SK-N-MC (cell line): ENCODE measurements at regions not wholly inside any gene's neighbourhood (a gene's known extent, or its start where the extent isn't known, plus 50 kb on each side); places are given as distances from the start of the nearest gene placed in this dataset.

ENCODE experiments used
- DNase-seq: peaks from one replicate; pipeline ENCODE4 v3.0.0-alpha.2; 2011; ENCODE audit warnings: low read depth, low spot score
- H3K27ac ChIP-seq: fragments of 200-600 bp; sonication (generic); 2 replicates; pipeline ENCODE4 v1.5.1; 2016; ENCODE audit warnings: mixed run types
- H3K36me3 ChIP-seq: fragments of 200-600 bp; sonication (generic); 2 replicates; pipeline ENCODE4 v1.6.1; 2017; ENCODE audit warnings: antibody characterized with exemption, low read length, mixed read lengths; ENCODE audit not compliant: insufficient read depth
- H3K4me3 ChIP-seq: fragments of 200-600 bp; sonication (generic); 2 replicates; pipeline ENCODE4 v1.5.1; 2016
- H3K9ac ChIP-seq: fragments of 200-600 bp; sonication (generic); 2 replicates; pipeline ENCODE4 v1.8.0; 2017; ENCODE audit warnings: mixed run types, mixed read lengths; ENCODE audit not compliant: insufficient read length
- H3K9me3 ChIP-seq: fragments of 200-600 bp; sonication (generic); 2 replicates; pipeline ENCODE4 v1.6.1; 2017; ENCODE audit warnings: low read depth, mild to moderate bottlenecking, antibody characterized with exemption, low read length, moderate library complexity, mixed read lengths
- EZH2 ChIP-seq: fragments of 200-600 bp; sonication (generic); IDR thresholded peaks from one replicate; pipeline ENCODE4 v1.6.1; 2017; ENCODE audit warnings: antibody characterized with exemption
- FOXP2 ChIP-seq: optimal IDR thresholded peaks from 2 replicates; pipeline ENCODE3; 2011; ENCODE audit warnings: mild to moderate bottlenecking, moderate library complexity; ENCODE audit not compliant: insufficient read depth; ENCODE audit errors: extremely low read length, control extremely low read depth
- POLR2AphosphoS5 ChIP-seq: IDR thresholded peaks from 2 replicates; pipeline ENCODE4 v1.6.1; 2012; ENCODE audit warnings: mild to moderate bottlenecking, low read depth, low read length, borderline replicate concordance

DNA sequence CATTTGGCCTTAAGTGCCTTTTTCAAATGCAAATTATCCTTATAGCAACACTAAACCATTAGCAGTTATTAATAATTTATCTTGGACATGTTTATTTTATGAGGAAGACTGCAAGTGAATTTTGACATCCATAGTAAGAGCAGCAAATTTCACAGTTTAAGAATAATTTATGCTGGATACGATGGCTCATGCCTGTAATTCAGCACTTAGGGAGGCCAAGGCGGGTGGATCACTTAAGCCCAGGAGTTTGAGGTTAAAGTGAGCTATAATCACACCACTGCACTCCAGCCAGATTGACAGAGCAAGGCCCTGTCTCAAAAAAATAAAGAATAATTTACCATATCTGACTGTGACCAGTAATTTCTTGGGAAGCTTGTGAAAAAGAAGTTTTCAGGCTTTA lies 286.2 kb downstream of the TMX3 start:
- no peaks in the 10 kb centered on the region for H3K36me3 ChIP-seq
- H3K27ac ChIP-seq = peak overlapping the region; percentile 67; the same call in 1 of the 2 replicates
- H3K4me3 ChIP-seq = peak overlapping the region; percentile 7; the same call in 1 of the 2 replicates
- H3K9me3 ChIP-seq = no peaks in the 10 kb centered on the region
- no peak overlapping the region for H3K9ac ChIP-seq
- no peak for TF ChIP-seq POLR2AphosphoS5
- no peak for TF ChIP-seq EZH2
- TF ChIP-seq FOXP2 = no peak
- no peak for DNase-seq

DNA sequence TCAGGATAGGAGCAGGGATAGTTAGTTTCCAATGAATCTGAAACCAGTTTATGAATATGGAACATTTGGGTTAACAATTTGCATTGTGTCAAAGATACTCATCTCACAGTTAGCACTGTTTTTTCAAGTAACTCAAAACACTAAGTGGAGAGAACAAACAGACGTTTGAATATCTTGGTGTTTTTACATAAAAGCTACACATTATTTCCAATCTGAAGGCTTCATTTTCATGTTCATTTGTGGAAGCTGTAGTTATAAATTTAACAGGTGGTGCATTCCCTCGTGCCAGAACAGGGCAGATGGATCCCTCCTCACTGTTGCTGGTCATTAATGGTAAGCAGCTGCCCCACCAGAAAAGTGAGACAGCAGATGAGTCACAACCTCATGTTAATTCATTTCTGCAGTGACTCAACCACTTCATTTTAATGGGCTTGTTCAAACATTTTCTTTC lies 286.9 kb downstream of the TMX3 start:
- H3K9me3 ChIP-seq = no peaks in the 10 kb centered on the region
- TF ChIP-seq POLR2AphosphoS5 = no peak
- TF ChIP-seq FOXP2 = no peak
- TF ChIP-seq EZH2 = no peak
- H3K27ac ChIP-seq = peak overlapping the region; percentile 67; the same call in 1 of the 2 replicates
- no peak for DNase-seq
- no peaks in the 10 kb centered on the region for H3K36me3 ChIP-seq
- H3K4me3 ChIP-seq = no peak overlapping the region
- H3K9ac ChIP-seq = no peak overlapping the region

DNA sequence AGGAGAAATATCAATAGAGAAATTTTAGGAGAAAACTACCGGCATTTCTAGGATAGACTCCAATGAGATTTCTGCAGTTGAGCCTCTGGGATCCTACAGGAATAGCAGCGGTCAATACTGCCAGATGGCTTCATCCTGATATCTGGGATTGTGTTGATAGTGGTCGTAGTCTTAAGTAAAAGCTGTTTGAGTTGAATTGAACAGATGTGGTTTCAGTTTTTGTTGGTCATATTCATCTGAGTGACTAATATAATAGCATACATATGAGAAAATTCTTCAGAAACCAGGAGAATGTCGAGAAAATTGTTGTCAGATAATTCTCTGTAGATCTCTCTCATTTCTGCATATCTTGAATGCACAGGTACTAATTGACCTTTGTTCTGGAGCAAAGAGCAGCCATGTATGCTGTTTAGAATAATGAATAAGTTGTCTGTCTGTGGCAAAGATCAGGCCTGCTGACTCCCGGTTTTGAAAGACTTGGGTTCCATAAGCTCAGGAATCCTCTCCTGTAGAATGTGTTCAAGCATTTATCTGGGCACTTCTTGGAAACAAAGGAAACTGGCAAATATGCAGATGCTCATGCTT lies 288.1 kb downstream of the TMX3 start:
- DNase-seq = no peak
- Histone ChIP-seq H3K36me3 (no peaks in the 10 kb centered on the region), H3K27ac (no peak overlapping the region), H3K9me3 (no peaks in the 10 kb centered on the region), H3K4me3 (no peak overlapping the region), H3K9ac (no peak overlapping the region)
- TF ChIP-seq EZH2 (no peak), FOXP2 (no peak), POLR2AphosphoS5 (no peak)

DNA sequence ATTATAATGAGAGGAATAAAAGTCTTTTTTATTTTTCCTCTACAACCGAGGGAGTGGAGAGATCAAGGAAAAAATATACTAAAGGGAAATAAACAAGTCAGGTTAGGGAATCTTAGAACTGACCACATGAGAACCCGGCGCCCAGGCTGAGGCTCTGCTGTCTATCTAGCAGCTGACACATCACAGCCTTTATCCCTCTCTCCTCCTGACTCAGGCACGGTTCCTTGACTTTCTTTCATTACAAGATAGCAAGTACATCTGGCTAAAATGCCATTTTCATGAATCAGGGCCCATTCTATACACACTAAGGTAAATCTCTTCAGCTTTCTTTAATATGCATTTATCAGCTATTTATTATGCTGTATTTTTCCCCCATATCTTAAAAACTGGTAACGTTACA lies 296.0 kb downstream of the TMX3 start:
- H3K4me3 ChIP-seq = no peak overlapping the region
- no peak overlapping the region for H3K27ac ChIP-seq
- no peaks in the 10 kb centered on the region for H3K36me3 ChIP-seq
- H3K9ac ChIP-seq = no peak overlapping the region
- TF ChIP-seq FOXP2 (no peak), EZH2 (no peak), POLR2AphosphoS5 (no peak)
- no peak for DNase-seq
- no peaks in the 10 kb centered on the region for H3K9me3 ChIP-seq

DNA sequence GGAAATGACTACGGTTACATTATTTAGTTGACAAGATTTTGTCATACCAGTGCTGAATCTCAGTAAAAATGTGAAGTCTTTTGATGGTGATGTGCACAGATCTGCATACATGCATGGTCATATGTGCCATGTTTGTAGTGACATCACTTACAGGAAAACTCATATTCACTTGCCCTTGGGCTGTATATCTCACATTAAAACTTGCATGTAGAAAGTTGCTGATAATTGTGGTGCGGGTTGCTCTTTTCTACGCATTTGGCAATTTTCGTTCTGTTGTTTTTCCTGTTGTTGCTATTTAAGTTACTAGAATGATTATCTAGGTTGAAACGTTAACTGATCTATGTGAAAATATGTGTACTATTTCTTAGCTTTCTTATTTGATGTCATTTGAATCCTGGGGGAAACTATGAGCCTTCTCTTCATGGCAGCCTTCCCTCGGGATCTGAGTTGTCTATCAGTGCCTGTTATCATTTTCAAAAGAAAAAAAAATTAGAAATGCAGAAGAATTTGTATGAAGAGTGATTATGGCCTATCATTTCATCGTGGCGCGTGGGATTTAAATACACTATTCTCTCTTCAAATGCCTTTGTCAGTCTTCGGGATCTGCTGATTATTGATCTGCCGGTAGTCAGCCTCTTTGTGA lies 296.6 kb downstream of the TMX3 start:
- no peak for DNase-seq
- H3K9me3 ChIP-seq = no peaks in the 10 kb centered on the region
- H3K9ac ChIP-seq = no peak overlapping the region
- H3K4me3 ChIP-seq = no peak overlapping the region
- no peaks in the 10 kb centered on the region for H3K36me3 ChIP-seq
- no peak overlapping the region for H3K27ac ChIP-seq
- no peak for TF ChIP-seq EZH2
- no peak for TF ChIP-seq FOXP2
- TF ChIP-seq POLR2AphosphoS5 = no peak

DNA sequence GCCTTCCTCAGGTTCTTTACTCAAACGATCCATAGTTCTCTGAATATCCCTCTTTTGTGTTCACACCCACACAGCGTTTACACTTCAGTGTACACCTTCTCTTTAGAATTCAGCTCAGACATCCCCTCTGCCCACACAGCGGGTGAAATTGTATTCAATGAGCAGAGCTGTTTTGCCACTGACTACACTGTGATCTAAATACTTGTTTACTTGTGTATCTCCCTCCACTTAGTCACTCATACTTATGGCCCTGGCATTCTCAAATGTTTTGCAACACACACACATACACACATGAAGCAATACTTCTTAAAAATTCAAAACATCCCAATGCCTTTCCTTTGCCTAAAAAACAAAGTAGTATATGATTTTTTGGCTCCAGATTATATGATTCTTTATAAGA lies 297.1 kb downstream of the TMX3 start:
- H3K27ac ChIP-seq = no peak overlapping the region
- no peak overlapping the region for H3K4me3 ChIP-seq
- H3K9me3 ChIP-seq = no peaks in the 10 kb centered on the region
- TF ChIP-seq POLR2AphosphoS5 = no peak
- TF ChIP-seq EZH2 = no peak
- no peak for TF ChIP-seq FOXP2
- no peaks in the 10 kb centered on the region for H3K36me3 ChIP-seq
- DNase-seq = no peak
- H3K9ac ChIP-seq = no peak overlapping the region

DNA sequence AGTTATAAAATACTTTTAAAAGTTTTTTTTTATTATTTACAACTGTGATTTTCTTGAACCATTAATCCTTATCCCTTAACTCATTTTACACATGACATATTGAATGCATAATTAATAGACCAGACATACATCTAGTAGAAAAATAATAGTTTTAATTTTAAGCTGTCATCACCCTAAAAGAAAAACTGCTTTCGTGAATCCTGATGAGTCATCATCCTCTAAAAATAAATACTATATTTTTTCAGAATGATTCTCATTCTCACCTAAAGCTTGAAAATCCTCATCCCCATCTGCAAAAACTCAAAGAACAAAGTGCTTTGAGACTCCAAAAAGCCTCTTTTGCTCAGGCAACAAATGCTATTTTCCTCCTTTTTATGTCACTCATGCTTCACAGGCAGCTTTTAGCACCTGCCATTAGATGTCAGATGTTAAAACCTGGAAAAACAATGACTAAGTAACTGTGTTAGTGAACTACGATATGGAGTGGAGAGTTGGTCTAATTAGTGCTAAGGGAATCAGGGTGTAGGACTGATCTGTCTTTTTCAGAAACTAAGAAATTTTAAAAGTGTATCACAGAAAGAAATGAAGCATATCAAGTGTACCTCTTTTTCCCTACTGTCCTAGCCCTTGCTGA lies 297.6 kb downstream of the TMX3 start:
- TF ChIP-seq EZH2 = no peak
- TF ChIP-seq FOXP2 = no peak
- no peak for TF ChIP-seq POLR2AphosphoS5
- no peaks in the 10 kb centered on the region for H3K36me3 ChIP-seq
- DNase-seq = no peak
- no peaks in the 10 kb centered on the region for H3K9me3 ChIP-seq
- H3K27ac ChIP-seq = peak overlapping the region; percentile 54; the same call in 1 of the 2 replicates
- H3K4me3 ChIP-seq = no peak overlapping the region
- no peak overlapping the region for H3K9ac ChIP-seq

DNA sequence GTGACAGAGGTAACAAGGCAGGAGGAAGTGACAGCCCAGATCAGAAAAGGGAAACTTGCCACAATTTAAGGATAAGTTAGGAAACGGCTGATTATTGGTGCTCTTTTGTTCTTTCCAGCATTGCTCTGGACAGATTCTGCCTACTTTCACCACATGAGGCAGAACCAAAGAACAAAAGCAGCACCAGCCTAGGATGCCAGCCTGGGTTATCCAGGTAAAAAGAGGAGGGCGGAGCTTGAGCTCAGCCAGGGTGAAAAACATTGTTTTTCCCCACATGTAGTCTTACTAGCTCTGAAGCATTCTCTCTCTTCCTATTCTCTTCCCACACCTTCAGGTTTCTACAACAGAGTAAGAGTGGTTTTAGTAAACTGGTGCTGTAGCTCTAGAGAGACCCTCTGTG lies 300.5 kb downstream of the TMX3 start:
- TF ChIP-seq EZH2 (no peak), FOXP2 (no peak), POLR2AphosphoS5 (no peak)
- Histone ChIP-seq H3K9ac (no peak overlapping the region), H3K4me3 (no peak overlapping the region), H3K9me3 (no peaks in the 10 kb centered on the region), H3K27ac (no peak overlapping the region), H3K36me3 (no peaks in the 10 kb centered on the region)
- no peak for DNase-seq
